ENCODE measurements at regions not wholly inside any gene's neighbourhood (a gene's known extent, or its start where the extent isn't known, plus 50 kb on each side); places are given as distances from the start of the nearest gene placed in this dataset.

GRCh38 chr13:97133554-97133953 lies 88.6 kb upstream of the MBNL2 start:
- no peak overlapping the region for H3K4me3 ChIP-seq (ENCODE audit: low read depth, low read length)
- no peak for TF ChIP-seq CTCF (IDR thresholded peaks at IDR 0.05; ENCODE audit: control insufficient read depth, extremely low read depth, insufficient read depth)
- DNase-seq (ENCODE audit: low read depth), result no peak

- H3K4me3 ChIP-seq (ENCODE audit: low read depth, low read length), result no peak overlapping the region
- no peak for TF ChIP-seq CTCF (IDR thresholded peaks at IDR 0.05; ENCODE audit: control insufficient read depth, extremely low read depth, insufficient read depth)
- peak; percentile 54 for DNase-seq (ENCODE audit: low read depth)
Observed at GRCh38 chr13:97133955-97134354, 88.2 kb upstream of the MBNL2 start.

GRCh38 chr13:97134364-97135095 lies 87.6 kb upstream of the MBNL2 start:
- no peak overlapping the region for H3K4me3 ChIP-seq (ENCODE audit: low read depth, low read length)
- no peak for DNase-seq (ENCODE audit: low read depth)
- TF ChIP-seq CTCF (IDR thresholded peaks at IDR 0.05; ENCODE audit: control insufficient read depth, extremely low read depth, insufficient read depth), result no peak

GRCh38 chr13:97135883-97136282 lies 86.2 kb upstream of the MBNL2 start:
- no peak for TF ChIP-seq CTCF (IDR thresholded peaks at IDR 0.05; ENCODE audit: control insufficient read depth, extremely low read depth, insufficient read depth)

GRCh38 chr13:97136418-97136817 lies 85.7 kb upstream of the MBNL2 start:
- H3K4me3 ChIP-seq (ENCODE audit: low read depth, low read length), result no peak overlapping the region
- TF ChIP-seq CTCF (IDR thresholded peaks at IDR 0.05; ENCODE audit: control insufficient read depth, extremely low read depth, insufficient read depth), result no peak
- DNase-seq (ENCODE audit: low read depth), result no peak

More at GRCh38 chr13:97135883-97136282, 86.2 kb upstream of the MBNL2 start:
- H3K4me3 ChIP-seq (ENCODE audit: low read depth, low read length), result no peak overlapping the region
- DNase-seq (ENCODE audit: low read depth), result no peak

GRCh38 chr13:97139691-97140090 lies 82.4 kb upstream of the MBNL2 start:
- TF ChIP-seq CTCF (IDR thresholded peaks at IDR 0.05; ENCODE audit: control insufficient read depth, extremely low read depth, insufficient read depth), result no peak
- no peak for DNase-seq (ENCODE audit: low read depth)
- no peak overlapping the region for H3K4me3 ChIP-seq (ENCODE audit: low read depth, low read length)

- DNase-seq (ENCODE audit: low read depth), result no peak
- TF ChIP-seq CTCF (IDR thresholded peaks at IDR 0.05; ENCODE audit: control insufficient read depth, extremely low read depth, insufficient read depth), result no peak
- H3K4me3 ChIP-seq (ENCODE audit: low read depth, low read length), result no peak overlapping the region
Observed at GRCh38 chr13:97140131-97140530, 82.0 kb upstream of the MBNL2 start.
